ENCODE measurements at regions not wholly inside any gene's neighbourhood (a gene's known extent, or its start where the extent isn't known, plus 50 kb on each side); places are given as distances from the start of the nearest gene placed in this dataset.

DNA sequence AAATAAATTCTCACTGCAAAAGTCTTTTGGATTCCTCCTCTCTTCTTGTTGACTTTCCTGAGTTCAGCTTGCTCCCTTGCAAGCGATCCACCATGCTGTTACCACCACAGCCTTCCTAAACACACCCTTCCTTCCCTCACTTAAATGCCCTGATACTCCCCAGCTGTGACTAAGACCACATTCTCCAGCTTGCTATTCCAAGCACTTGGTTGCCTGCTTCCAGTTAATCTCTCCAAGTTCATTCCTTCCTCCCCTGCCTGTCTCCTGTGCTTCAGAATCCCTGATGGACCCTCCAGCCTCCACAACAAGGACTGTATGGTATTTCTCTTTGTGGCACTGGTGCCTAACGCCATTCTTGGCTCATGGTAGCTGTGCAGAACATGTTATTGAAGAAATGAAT lies 603.9 kb upstream of the CADM1 start:
- no peak for TF ChIP-seq POLR2A (IDR thresholded peaks at IDR 0.05)
- TF ChIP-seq CTCF (IDR thresholded peaks at IDR 0.05) = no peak
